Peyer's patch (tissue), 4 donors: ENCODE measurements at regions not wholly inside any gene's neighbourhood (a gene's known extent, or its start where the extent isn't known, plus 50 kb on each side); places are given as distances from the start of the nearest gene placed in this dataset.

Experiments
- DNase-seq, 3 donors: peaks; one replicate each; pipeline ENCODE4 v3.0.0-alpha.2; 2017 to 2019
- H3K27ac ChIP-seq, 4 donors: fragments of 200-600 bp; sonication (generic); one replicate each; pipeline ENCODE4 v1.5.1; 2016 to 2019
- H3K27me3 ChIP-seq, 2 donors: fragments of 200-600 bp; sonication (generic); one replicate each; pipeline ENCODE4 v1.5.1; 2019
- H3K36me3 ChIP-seq, 3 donors: fragments of 200-600 bp; sonication (generic); one replicate each; pipeline ENCODE4 v1.5.1; 2016 to 2019
- H3K4me1 ChIP-seq, 4 donors: fragments of 200-600 bp; sonication (generic); one replicate each; pipeline ENCODE4 v1.5.1; 2016 to 2019
- H3K4me3 ChIP-seq, 4 donors: fragments of 200-600 bp; sonication (generic); 1 replicate in 3 of 4; 2 replicates in 1 of 4; pipeline ENCODE4 v1.5.1; 2016 to 2019; ENCODE audit warnings: mild to moderate bottlenecking in 1 of 4
- H3K9me3 ChIP-seq, 4 donors: fragments of 200-600 bp; sonication (generic); one replicate each; pipeline ENCODE4 v1.5.1; 2016 to 2019; ENCODE audit warnings: mild to moderate bottlenecking in 1 of 4
- POLR2A ChIP-seq, 2 donors: fragments of 450-650 bp; IDR thresholded peaks; one replicate each; pipeline ENCODE4 v1.5.1; 2017; ENCODE audit warnings: antibody characterized with exemption in 2 of 2, mild to moderate bottlenecking in 2 of 2, moderate library complexity in 2 of 2
- TF ChIP-seq, protein P1 (sequence below), 6 experiments: fragments of 450-650 bp in 4 of 6; fragments of 200-600 bp in 2 of 6; sonication (generic) in 1 of 6; IDR thresholded peaks; one replicate each; pipeline ENCODE4 v1.5.1; 2017 to 2019; ENCODE audit warnings: antibody characterized with exemption in 6 of 6, mild to moderate bottlenecking in 3 of 6, moderate library complexity in 1 of 6

DNA sequence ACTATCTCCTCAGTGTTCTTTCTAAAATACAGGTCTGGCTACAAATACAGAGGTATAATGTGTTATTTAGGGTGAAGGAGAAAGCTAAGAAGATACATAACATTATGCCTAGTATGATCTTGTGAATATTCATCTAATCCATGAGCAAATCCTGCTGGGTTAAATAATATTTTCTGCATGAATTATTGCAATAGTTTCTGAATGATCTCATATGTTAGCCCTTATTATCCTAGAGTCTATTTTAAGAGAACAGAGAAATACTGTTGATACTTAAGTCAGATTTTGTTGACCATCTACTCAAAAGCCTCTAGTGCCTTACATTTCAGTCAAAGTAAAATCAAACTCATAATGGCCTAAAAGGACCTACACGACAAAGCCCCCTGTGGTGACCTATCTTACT, 382.3 kb downstream of the FIGN start:
- Histone ChIP-seq H3K36me3 (no peaks in the 10 kb centered on the region), H3K27me3 (no peaks in the 10 kb centered on the region), H3K4me3 (no peak overlapping the region), H3K27ac (no peak overlapping the region), H3K9me3 (no peaks in the 10 kb centered on the region), H3K4me1 (no peaks in the 10 kb centered on the region)
- no peak for TF ChIP-seq POLR2A (IDR thresholded peaks at IDR 0.05)
- DNase-seq, result no peak

DNA sequence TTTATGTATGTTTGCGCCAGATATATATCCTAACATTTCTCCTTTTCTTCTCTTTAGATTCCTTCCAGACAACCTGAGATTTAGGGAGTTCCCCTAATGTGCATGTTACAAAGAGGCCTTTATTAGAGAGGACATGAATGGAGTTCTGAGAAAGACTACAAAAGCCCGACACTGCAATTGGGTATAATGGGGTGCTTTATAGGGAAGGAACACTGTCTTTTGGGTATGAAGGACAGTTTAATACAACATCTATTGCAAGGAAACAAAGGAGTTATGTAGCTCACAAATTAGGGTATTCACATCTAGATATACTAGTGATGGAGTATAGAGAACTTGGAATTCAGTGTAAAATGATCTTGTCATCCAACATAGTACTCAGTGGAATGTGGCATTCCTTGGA, 383.8 kb downstream of the FIGN start:
- no peak overlapping the region for H3K4me3 ChIP-seq
- H3K27me3 ChIP-seq, result no peaks in the 10 kb centered on the region
- TF ChIP-seq, protein P1, sequence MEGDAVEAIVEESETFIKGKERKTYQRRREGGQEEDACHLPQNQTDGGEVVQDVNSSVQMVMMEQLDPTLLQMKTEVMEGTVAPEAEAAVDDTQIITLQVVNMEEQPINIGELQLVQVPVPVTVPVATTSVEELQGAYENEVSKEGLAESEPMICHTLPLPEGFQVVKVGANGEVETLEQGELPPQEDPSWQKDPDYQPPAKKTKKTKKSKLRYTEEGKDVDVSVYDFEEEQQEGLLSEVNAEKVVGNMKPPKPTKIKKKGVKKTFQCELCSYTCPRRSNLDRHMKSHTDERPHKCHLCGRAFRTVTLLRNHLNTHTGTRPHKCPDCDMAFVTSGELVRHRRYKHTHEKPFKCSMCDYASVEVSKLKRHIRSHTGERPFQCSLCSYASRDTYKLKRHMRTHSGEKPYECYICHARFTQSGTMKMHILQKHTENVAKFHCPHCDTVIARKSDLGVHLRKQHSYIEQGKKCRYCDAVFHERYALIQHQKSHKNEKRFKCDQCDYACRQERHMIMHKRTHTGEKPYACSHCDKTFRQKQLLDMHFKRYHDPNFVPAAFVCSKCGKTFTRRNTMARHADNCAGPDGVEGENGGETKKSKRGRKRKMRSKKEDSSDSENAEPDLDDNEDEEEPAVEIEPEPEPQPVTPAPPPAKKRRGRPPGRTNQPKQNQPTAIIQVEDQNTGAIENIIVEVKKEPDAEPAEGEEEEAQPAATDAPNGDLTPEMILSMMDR (IDR thresholded peaks at IDR 0.05), result no peak
- TF ChIP-seq POLR2A (IDR thresholded peaks at IDR 0.05), result no peak
- H3K9me3 ChIP-seq, result no peaks in the 10 kb centered on the region
- DNase-seq, result no peak
- no peak overlapping the region for H3K27ac ChIP-seq
- no peaks in the 10 kb centered on the region for H3K4me1 ChIP-seq
- H3K36me3 ChIP-seq, result no peaks in the 10 kb centered on the region

DNA sequence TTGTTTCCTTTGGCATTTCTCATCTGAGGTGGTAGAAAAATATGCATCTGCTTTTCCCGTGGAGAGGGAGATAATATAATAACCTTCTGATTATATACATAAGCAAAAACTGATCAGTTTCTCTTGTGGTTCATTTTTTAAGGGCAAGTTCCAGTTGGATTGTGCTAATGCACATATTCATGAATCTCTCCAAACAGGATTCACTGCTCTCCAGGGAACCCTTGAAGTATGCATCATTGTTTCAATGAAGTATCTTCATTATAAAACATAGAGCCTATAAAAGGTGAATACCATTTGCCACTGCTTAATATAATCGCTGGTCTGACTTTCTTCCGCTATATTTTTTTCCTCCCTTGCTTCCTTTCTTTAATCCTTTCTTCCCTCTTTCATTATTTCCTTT, 384.7 kb downstream of the FIGN start:
- H3K27ac ChIP-seq, result no peak overlapping the region
- H3K9me3 ChIP-seq, result no peaks in the 10 kb centered on the region
- no peak for DNase-seq
- TF ChIP-seq, protein P1 (IDR thresholded peaks at IDR 0.05), result no peak
- TF ChIP-seq POLR2A (IDR thresholded peaks at IDR 0.05), result no peak
- H3K27me3 ChIP-seq, result no peaks in the 10 kb centered on the region
- H3K4me3 ChIP-seq, result no peak overlapping the region
- H3K36me3 ChIP-seq, result no peaks in the 10 kb centered on the region
- H3K4me1 ChIP-seq, result no peaks in the 10 kb centered on the region

DNA sequence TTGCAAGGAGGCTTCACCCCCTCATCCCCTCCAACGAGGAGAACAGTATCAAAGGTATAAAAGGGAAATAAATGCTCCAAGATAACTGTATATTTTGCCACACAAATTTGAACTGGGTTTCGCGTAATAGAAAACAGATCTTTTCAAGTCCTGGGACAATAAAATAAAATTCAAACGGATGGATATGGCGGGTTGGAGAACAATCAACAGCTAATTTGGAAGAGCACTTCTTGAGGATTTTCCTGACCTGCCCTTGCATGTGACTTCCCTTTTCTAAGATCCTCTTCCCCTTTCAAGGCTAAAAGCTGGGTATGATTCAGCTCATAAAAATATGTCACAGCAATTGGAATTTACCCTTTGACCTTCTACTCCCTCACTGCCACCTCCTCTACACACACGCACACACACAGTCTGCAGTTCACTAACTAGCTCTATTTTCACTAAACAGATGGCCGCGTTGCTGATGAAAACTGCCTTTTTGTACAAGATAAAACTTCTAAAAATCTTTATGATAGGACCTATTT, 386.9 kb downstream of the FIGN start:
- Histone ChIP-seq H3K4me3 (peak overlapping the region in 2 of 4 donors; percentile 30 to 45), H3K27me3 (no peaks in the 10 kb centered on the region), H3K9me3 (no peaks in the 10 kb centered on the region), H3K4me1 (no peaks in the 10 kb centered on the region), H3K36me3 (no peaks in the 10 kb centered on the region), H3K27ac (peak overlapping the region in 3 of 4 donors; percentile 43 to 68 (median 47))
- peak in 1 of 3 donors; percentile 54 for DNase-seq
- no peak for TF ChIP-seq POLR2A (IDR thresholded peaks at IDR 0.05)
- TF ChIP-seq, protein P1 (IDR thresholded peaks at IDR 0.05), result no peak

DNA sequence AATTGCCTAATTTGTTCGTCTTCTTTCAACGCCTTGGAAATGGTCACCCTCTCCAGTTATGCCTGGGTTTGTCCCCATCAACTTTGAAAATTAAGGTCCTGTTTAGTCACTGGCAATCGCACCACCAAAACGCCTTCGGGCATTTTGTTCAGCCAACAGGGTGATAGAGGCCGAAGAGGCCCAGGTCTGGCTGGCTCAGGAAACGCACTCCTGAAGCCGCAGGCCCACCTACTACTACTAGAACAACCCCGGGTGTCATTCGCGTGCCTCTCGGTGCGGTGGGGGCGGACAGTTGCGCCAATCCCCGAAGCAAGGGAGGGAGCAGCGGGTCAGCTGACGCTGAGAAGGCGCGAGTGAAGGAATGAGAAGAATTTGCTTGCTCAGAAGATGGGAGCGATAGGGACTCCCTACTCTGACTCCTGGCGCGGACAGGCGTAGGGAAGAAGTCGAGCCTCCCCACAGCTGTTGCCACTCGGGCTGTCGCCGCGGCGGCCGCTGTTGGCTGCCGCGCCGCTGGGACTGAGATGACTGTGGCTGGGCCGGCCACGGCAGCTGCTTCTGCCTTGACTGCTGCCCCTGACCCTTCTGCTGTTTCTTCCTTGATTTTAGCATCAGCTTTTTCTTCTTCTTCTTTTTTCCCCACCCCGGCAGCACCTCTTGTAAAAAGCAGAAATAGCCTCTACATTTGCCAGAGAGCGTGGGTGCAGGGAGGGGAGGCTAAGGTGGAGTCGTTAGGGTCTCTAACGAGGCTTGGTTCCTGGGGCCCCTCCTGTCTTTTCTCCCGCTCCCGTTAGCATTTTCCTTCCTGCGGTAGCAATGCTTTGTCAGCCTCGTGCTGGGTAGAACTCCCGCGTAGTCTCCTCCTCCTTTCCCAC, 387.6 kb downstream of the FIGN start:
- peak overlapping the region in 2 of 4 donors; percentile 30 to 45 for H3K4me3 ChIP-seq

More for the DNA sequence above, 387.6 kb downstream of the FIGN start:
- TF ChIP-seq POLR2A (IDR thresholded peaks at IDR 0.05), result no peak
- TF ChIP-seq, protein P1 (IDR thresholded peaks at IDR 0.05), result no peak
- Histone ChIP-seq H3K9me3 (no peaks in the 10 kb centered on the region), H3K4me1 (no peaks in the 10 kb centered on the region), H3K27me3 (no peaks in the 10 kb centered on the region), H3K27ac (peak overlapping the region; percentile 13 to 68 (median 45)), H3K36me3 (no peaks in the 10 kb centered on the region)
- peak; percentile 15 to 71 (median 59) for DNase-seq
